ENCODE measurements at regions not wholly inside any gene's neighbourhood (a gene's known extent, or its start where the extent isn't known, plus 50 kb on each side); places are given as distances from the start of the nearest gene placed in this dataset.

GRCh38 chr5:6830643-6831239 lies 117.5 kb downstream of the TENT4A start (continued):
- TF ChIP-seq CTCF (IDR thresholded peaks at IDR 0.05) = no peak
- no peak for TF ChIP-seq EHF (CRISPR knock-in tag; IDR thresholded peaks at IDR 0.05)

- FAIRE-seq (no peak), ATAC-seq (no peak), DNase-seq (ENCODE audit: low read depth in 1 of 2, low spot score in 1 of 2) (no peak)
- ChIA-PET CTCF (interaction anchor here (1.3 kb wide), 1 partner anchor 11 kb away, joined by 4 read pairs; no protein-coding TSS in a partner anchor), POLR2A (no interaction called here)
- 3% methylated on average over 7 of the region's 7 CpGs for WGBS (ENCODE audit: missing lambda C conversion rate)
- Histone ChIP-seq H3K27ac (no peak overlapping the region), H3K9me3 (peaks cover 4% of the 10 kb centered on the region; the same call in 2 of the 3 replicates), H3K4me2 (no peak overlapping the region), H3K4me3 (no peak overlapping the region), H3K4me1 (no peaks in the 10 kb centered on the region)
- TF ChIP-seq CHD4 (IDR thresholded peaks at IDR 0.05; ENCODE audit: borderline replicate concordance) (no peak), POLR2A (IDR thresholded peaks at IDR 0.05; ENCODE audit: low read length) (no peak), HMGXB4 (CRISPR knock-in tag; IDR thresholded peaks at IDR 0.05; ENCODE audit: borderline replicate concordance) (no peak), JUNB (IDR thresholded peaks at IDR 0.05) (no peak), CBX2 (IDR thresholded peaks at IDR 0.05; ENCODE audit: borderline replicate concordance, low read depth) (no peak), ZNF302 (CRISPR knock-in tag; IDR thresholded peaks at IDR 0.05) (no peak), CTCF (IDR thresholded peaks at IDR 0.05) (no peak), RARB (CRISPR knock-in tag; IDR thresholded peaks at IDR 0.05) (no peak)
These were observed 118.7 kb downstream of the TENT4A start for GRCh38 chr5:6831678-6832671.

- FAIRE-seq (no peak), DNase-seq (ENCODE audit: low read depth in 1 of 2, low spot score in 1 of 2) (no peak), ATAC-seq (no peak)
- no peak overlapping the region for H3K4me3 ChIP-seq
- peaks cover 4% of the 10 kb centered on the region; the same call in 2 of the 3 replicates for H3K9me3 ChIP-seq
- 8% methylated on average over 2 of the region's 2 CpGs for WGBS (ENCODE audit: missing lambda C conversion rate)
- no peak overlapping the region for H3K4me2 ChIP-seq
- H3K4me1 ChIP-seq = no peaks in the 10 kb centered on the region
- no peak overlapping the region for H3K27ac ChIP-seq
- ChIA-PET CTCF (no interaction called here), POLR2A (no interaction called here)
- no peak for TF ChIP-seq FOXS1 (CRISPR knock-in tag; IDR thresholded peaks at IDR 0.05)
- TF ChIP-seq USF2 (IDR thresholded peaks at IDR 0.05) = no peak
- no peak for TF ChIP-seq CHD2 (IDR thresholded peaks at IDR 0.05; ENCODE audit: low read length, partially characterized antibody)
- no peak for TF ChIP-seq MAZ (IDR thresholded peaks at IDR 0.05; ENCODE audit: borderline replicate concordance, low read depth, low read length)
- TF ChIP-seq RAD21 (conservative IDR thresholded peaks at IDR 0.05 in 1 of 2, IDR thresholded peaks at IDR 0.05 in 1 of 2) = no peak
- TF ChIP-seq GATA3 (IDR thresholded peaks at IDR 0.05; ENCODE audit: borderline replicate concordance) = no peak
- TF ChIP-seq PHF8 (IDR thresholded peaks at IDR 0.05; ENCODE audit: borderline replicate concordance, low read depth) = no peak
- TF ChIP-seq JUNB (IDR thresholded peaks at IDR 0.05) = no peak
- TF ChIP-seq TP53 (CRISPR knock-in tag; IDR thresholded peaks at IDR 0.05) = no peak
- TF ChIP-seq CEBPB (IDR thresholded peaks at IDR 0.05) = no peak
- no peak for TF ChIP-seq MAX (IDR thresholded peaks at IDR 0.05)
- TF ChIP-seq HDAC2 (IDR thresholded peaks at IDR 0.05) = no peak
- no peak for TF ChIP-seq CBX8 (IDR thresholded peaks at IDR 0.05)
- TF ChIP-seq BHLHE40 (IDR thresholded peaks at IDR 0.05; ENCODE audit: low read depth, low read length) = no peak
These were observed 119.8 kb downstream of the TENT4A start for GRCh38 chr5:6832994-6833393.

Measured in A549 (cell line).